ENCODE measurements at regions not wholly inside any gene's neighbourhood (a gene's known extent, or its start where the extent isn't known, plus 50 kb on each side); places are given as distances from the start of the nearest gene placed in this dataset.

GRCh38 chr9:119435076-119435475 lies 65.8 kb upstream of the BRINP1 start:
- H3K27me3 ChIP-seq (ENCODE audit: control insufficient read depth in 2 of 2, insufficient read depth in 2 of 2, low read length in 2 of 2) = no peaks in the 10 kb centered on the region
- DNase-seq (ENCODE audit: low read depth, low spot score) (no peak), FAIRE-seq (no peak)
- H3K4me3 ChIP-seq (replicated peaks in 1 of 3; ENCODE audit: insufficient read depth in 1 of 3, low read depth in 1 of 3, low read length in 3 of 3) = no peak overlapping the region
- no TSS peak for BruUV-seq (replicated peaks)
- no peaks in the 10 kb centered on the region for H3K36me3 ChIP-seq (ENCODE audit: control insufficient read depth in 2 of 2, extremely low read depth in 1 of 2, insufficient read depth in 2 of 2, low read length in 2 of 2)
- no peaks in the 10 kb centered on the region for H3K4me1 ChIP-seq (ENCODE audit: control insufficient read depth, extremely low read depth, insufficient read depth, low read length)
- no peak overlapping the region for H3K27ac ChIP-seq (ENCODE audit: insufficient read depth, low read depth, low read length)
- ChIA-PET POLR2A (no interaction called here), CTCF (no interaction called here)
- TF ChIP-seq MYC (IDR thresholded peaks at IDR 0.05; ENCODE audit: low read depth, low read length) (no peak), EZH2 (IDR thresholded peaks at IDR 0.05; ENCODE audit: borderline replicate concordance, low read depth, low read length, severe bottlenecking) (no peak), JUN (IDR thresholded peaks at IDR 0.05; ENCODE audit: borderline replicate concordance, insufficient read depth, insufficient read length, low read depth) (no peak), POLR2A (IDR thresholded peaks at IDR 0.05; ENCODE audit: low read depth, low read length) (no peak), FOS (IDR thresholded peaks at IDR 0.05; ENCODE audit: borderline replicate concordance, insufficient read depth, low read length) (no peak)
- no peaks in the 10 kb centered on the region for H3K79me2 ChIP-seq (ENCODE audit: control insufficient read depth, insufficient read depth, low read length)
- intact Hi-C loops (cut with micrococcal nuclease) (no loop called here), dilution Hi-C loops (cut with MboI; ENCODE audit: extremely low pct_ligation_motif_present, low sequenced_read_pairs) (no loop called here)
- H3K9me1 ChIP-seq (replicated peaks; ENCODE audit: control insufficient read depth, extremely low read depth, insufficient read depth, low read length) = no peaks in the 10 kb centered on the region
- no peaks in the 10 kb centered on the region for H3K9me3 ChIP-seq (replicated peaks; ENCODE audit: control insufficient read depth, insufficient read depth, low read length)
- no peak overlapping the region for H2AFZ ChIP-seq (ENCODE audit: low read depth, low read length)
- H3K9ac ChIP-seq (replicated peaks; ENCODE audit: extremely low read depth, insufficient read depth, low read length) = no peak overlapping the region
- H3K4me2 ChIP-seq (ENCODE audit: insufficient read depth, low read length) = no peak overlapping the region
- no peaks in the 10 kb centered on the region for H4K20me1 ChIP-seq (replicated peaks; ENCODE audit: control insufficient read depth, extremely low read depth, insufficient read depth, low read length)

DNA sequence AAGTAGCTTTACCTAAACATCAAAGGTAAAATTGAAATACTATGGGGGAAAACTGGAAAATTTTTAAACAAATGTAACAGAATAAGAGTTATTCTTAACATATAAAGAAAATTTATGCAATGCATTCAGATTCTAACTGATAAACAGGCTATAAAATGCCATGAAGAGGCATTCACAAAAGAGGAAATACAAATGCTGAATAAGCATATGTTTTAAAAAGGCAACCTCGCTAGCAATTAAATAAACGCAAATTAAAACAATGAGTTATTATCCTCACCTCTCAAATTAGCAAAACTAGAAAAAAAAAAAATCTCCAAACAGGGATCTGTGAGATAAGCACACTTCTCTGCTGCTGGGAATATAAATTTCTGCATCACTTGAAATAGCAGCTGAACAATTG lies 63.2 kb upstream of the BRINP1 start:
- Histone ChIP-seq H3K9ac (replicated peaks; ENCODE audit: extremely low read depth, insufficient read depth, low read length) (no peak overlapping the region), H4K20me1 (replicated peaks; ENCODE audit: control insufficient read depth, extremely low read depth, insufficient read depth, low read length) (no peaks in the 10 kb centered on the region), H3K36me3 (ENCODE audit: control insufficient read depth in 2 of 2, extremely low read depth in 1 of 2, insufficient read depth in 2 of 2, low read length in 2 of 2) (no peaks in the 10 kb centered on the region), H3K4me1 (ENCODE audit: control insufficient read depth, extremely low read depth, insufficient read depth, low read length) (no peaks in the 10 kb centered on the region), H3K4me2 (ENCODE audit: insufficient read depth, low read length) (no peak overlapping the region), H3K79me2 (ENCODE audit: control insufficient read depth, insufficient read depth, low read length) (no peaks in the 10 kb centered on the region), H3K27ac (ENCODE audit: insufficient read depth, low read depth, low read length) (no peak overlapping the region), H3K4me3 (replicated peaks in 1 of 3; ENCODE audit: insufficient read depth in 1 of 3, low read depth in 1 of 3, low read length in 3 of 3) (no peak overlapping the region), H3K9me3 (replicated peaks; ENCODE audit: control insufficient read depth, insufficient read depth, low read length) (no peaks in the 10 kb centered on the region), H3K27me3 (ENCODE audit: control insufficient read depth in 2 of 2, insufficient read depth in 2 of 2, low read length in 2 of 2) (no peaks in the 10 kb centered on the region), H3K9me1 (replicated peaks; ENCODE audit: control insufficient read depth, extremely low read depth, insufficient read depth, low read length) (no peaks in the 10 kb centered on the region), H2AFZ (ENCODE audit: low read depth, low read length) (no peak overlapping the region)
- dilution Hi-C loops (cut with MboI; ENCODE audit: extremely low pct_ligation_motif_present, low sequenced_read_pairs) = no loop called here
- intact Hi-C loops (cut with micrococcal nuclease) = no loop called here
- no TSS peak for BruUV-seq (replicated peaks)
- TF ChIP-seq POLR2A (IDR thresholded peaks at IDR 0.05; ENCODE audit: low read depth, low read length) (no peak), FOS (IDR thresholded peaks at IDR 0.05; ENCODE audit: borderline replicate concordance, insufficient read depth, low read length) (no peak), POLR2AphosphoS5 (IDR thresholded peaks at IDR 0.05; ENCODE audit: insufficient read depth, low read depth, low read length) (no peak), GATA2 (IDR thresholded peaks at IDR 0.05; ENCODE audit: insufficient read depth, insufficient read length, low read depth, low read length) (no peak), MAX (IDR thresholded peaks at IDR 0.05; ENCODE audit: insufficient read depth, insufficient read length) (no peak), MYC (IDR thresholded peaks at IDR 0.05; ENCODE audit: low read depth, low read length) (no peak), JUN (IDR thresholded peaks at IDR 0.05; ENCODE audit: borderline replicate concordance, insufficient read depth, insufficient read length, low read depth) (no peak), EZH2 (IDR thresholded peaks at IDR 0.05; ENCODE audit: borderline replicate concordance, low read depth, low read length, severe bottlenecking) (no peak)
- TF ChIP-seq, protein P1, sequence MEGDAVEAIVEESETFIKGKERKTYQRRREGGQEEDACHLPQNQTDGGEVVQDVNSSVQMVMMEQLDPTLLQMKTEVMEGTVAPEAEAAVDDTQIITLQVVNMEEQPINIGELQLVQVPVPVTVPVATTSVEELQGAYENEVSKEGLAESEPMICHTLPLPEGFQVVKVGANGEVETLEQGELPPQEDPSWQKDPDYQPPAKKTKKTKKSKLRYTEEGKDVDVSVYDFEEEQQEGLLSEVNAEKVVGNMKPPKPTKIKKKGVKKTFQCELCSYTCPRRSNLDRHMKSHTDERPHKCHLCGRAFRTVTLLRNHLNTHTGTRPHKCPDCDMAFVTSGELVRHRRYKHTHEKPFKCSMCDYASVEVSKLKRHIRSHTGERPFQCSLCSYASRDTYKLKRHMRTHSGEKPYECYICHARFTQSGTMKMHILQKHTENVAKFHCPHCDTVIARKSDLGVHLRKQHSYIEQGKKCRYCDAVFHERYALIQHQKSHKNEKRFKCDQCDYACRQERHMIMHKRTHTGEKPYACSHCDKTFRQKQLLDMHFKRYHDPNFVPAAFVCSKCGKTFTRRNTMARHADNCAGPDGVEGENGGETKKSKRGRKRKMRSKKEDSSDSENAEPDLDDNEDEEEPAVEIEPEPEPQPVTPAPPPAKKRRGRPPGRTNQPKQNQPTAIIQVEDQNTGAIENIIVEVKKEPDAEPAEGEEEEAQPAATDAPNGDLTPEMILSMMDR (IDR thresholded peaks at IDR 0.05; ENCODE audit: extremely low read depth in 1 of 2, insufficient read depth in 1 of 2, low read depth in 1 of 2, low read length in 2 of 2) = no peak
- DNase-seq (ENCODE audit: low read depth, low spot score) (no peak), FAIRE-seq (no peak)
- ChIA-PET POLR2A (no interaction called here), CTCF (no interaction called here)

All from endothelial cell of umbilical vein (primary cell).